ENCODE measurements at regions not wholly inside any gene's neighbourhood (a gene's known extent, or its start where the extent isn't known, plus 50 kb on each side); places are given as distances from the start of the nearest gene placed in this dataset.

GRCh38 chr16:54477714-54478113, 191.1 kb upstream of the IRX3 start:
- no peak for DNase-seq (ENCODE audit: low spot score)

DNA sequence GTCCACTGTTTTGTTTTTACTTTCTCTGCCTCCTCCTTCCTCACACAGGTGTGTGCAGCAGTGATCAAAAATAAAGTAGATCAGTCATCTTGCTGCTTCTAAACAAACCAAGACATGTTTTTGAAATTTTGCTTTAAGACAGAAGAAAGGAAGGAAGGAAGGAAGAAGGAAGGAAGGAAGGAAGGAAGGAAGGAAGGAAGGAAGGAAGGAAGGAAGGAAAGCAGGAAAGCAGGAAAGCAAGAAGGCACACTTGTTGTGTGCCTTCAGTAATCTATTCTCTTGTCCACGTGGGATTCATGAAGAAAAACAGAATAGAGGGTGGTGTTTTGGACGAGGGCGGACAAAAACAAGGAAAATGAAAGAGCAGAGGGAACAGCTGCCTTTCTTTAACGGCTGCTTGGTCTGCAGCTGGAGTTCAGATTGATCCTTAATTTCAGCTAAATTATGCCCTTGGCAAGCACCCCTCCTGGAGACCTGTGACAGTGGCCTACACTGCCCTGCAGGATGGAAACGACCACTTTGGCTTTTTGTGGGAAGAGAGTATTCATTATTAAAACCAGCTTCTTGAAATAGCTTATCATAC, 188.5 kb upstream of the IRX3 start:
- DNase-seq (ENCODE audit: low spot score): no peak

DNA sequence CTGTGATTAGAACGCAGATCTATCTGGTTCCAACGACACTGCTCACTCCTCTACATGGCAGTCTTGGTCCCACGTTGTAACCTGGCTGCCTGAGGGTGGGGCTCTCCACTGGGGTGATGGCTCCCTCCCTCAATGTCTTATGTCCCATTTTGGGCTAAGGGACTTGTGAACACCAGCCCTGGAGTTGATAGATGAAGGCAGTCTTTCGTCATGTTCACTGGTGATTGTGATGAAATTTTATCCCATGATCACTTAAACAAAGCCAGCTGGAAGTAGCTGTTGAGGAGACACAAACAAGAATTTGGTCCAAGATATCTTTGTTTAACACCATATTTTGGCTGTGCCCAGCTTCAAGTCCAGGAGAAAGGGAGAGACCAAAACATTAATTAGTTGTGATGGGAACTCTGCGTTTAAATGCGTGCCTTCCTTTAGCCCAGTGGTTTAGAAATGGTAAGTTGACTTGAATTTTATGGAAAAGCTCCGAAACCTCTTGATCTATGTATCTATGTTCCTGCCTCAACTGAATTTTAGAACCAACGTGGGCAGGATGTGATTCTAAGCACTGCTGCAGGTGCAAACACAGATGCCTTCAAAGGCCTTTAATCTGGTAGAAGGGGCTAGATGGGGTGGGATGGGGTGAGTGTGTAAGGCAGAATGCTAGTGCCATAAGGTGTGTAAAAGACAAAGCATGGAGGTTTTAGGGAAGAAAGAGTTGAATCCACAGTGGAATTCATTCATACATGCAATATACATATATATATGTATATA, 186.8 kb upstream of the IRX3 start:
- no peak for DNase-seq (ENCODE audit: low spot score)

GRCh38 chr16:54467398-54467797, 180.8 kb upstream of the IRX3 start:
- DNase-seq (ENCODE audit: low spot score): no peak

DNA sequence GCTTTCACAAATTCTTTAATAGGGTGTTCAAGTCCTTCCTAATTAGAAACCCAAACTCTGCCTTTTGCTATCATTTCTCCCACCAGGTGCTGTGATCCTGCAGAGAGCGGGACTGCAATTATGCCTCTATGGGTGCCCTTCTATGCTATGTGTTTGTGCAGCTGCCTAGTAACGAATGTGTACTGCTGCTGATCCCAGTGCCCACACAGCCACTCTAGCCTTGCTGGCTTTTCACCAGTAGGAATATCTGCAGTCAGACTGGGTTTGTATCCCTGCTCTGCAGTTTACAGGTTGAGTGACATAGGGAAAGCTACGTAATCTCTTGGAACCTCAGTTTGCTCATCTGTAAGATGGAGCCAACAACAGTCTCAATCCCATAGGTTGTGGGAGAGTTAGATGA, 179.6 kb upstream of the IRX3 start:
- DNase-seq (ENCODE audit: low spot score): no peak

DNA sequence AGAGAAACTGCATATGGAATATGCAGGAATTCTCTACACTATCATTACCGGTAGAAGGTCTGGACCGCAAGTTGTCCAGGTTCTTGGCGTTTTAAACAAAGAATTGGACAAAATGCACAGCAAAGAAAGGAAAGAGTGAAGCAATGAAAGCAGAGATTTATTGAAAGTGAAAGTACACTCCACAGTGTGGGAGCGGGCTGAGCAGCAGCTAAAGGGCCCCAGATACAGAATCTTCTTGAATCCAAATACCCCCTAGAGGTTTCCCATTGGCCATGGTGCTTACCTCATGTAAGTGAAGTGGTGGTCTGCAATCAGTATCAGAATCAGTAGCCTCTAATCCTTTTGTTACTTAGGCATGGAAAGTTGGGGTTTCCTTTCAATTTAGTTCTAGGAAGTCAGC, 178.5 kb upstream of the IRX3 start:
- DNase-seq (ENCODE audit: low spot score): no peak

DNA sequence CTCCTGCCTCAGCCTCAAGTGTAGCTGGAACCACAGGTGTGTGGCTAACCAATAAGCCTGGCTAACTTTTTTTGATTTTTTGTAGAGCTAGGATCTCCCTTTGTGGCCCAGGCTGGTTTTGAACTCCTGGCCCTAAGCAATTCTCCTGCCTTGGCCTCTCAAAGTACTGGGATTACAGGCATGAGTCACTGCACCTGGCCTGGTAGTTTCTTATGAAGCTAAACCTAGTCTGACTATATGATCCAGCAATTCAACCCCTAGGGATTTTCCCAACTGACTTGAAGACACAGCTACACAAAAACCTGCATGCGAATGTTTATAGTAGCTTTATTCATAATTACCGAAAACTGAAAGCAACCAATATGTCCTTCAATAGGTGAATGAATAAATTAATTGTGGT, 176.2 kb upstream of the IRX3 start:
- DNase-seq (ENCODE audit: low spot score): no peak

- peak; percentile 66 for DNase-seq (ENCODE audit: low spot score)
Observed at GRCh38 chr16:54462151-54462651, 175.6 kb upstream of the IRX3 start.

DNA sequence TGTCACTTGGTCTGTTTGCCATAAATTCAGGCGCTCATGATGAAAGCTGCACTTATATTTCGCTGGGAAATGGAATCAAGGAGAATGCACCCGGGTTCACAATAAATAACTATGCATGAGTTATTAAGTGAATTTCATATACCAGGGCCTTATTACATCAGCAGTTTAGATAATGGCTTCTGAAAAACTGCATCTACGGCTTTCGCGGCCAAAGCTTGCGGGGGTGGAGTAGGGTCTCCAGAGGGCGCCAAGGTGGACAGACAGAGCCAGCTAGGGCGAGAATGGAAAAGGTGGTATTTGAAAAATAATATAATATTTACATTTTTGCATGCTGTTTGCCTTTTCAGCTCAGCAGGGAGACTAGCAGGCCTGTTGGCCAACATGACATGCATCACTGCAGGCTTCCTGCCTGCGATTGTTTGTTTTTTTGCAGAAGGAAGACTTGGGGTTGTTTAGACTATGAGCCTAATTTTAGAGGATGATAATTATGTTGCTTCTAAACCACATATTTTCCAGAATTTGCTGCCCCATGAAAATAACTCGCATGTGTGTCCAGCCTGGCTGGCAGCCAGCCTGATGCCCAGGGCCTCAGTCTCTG, 173.8 kb upstream of the IRX3 start:
- DNase-seq (ENCODE audit: low spot score): peak; percentile 27

DNA sequence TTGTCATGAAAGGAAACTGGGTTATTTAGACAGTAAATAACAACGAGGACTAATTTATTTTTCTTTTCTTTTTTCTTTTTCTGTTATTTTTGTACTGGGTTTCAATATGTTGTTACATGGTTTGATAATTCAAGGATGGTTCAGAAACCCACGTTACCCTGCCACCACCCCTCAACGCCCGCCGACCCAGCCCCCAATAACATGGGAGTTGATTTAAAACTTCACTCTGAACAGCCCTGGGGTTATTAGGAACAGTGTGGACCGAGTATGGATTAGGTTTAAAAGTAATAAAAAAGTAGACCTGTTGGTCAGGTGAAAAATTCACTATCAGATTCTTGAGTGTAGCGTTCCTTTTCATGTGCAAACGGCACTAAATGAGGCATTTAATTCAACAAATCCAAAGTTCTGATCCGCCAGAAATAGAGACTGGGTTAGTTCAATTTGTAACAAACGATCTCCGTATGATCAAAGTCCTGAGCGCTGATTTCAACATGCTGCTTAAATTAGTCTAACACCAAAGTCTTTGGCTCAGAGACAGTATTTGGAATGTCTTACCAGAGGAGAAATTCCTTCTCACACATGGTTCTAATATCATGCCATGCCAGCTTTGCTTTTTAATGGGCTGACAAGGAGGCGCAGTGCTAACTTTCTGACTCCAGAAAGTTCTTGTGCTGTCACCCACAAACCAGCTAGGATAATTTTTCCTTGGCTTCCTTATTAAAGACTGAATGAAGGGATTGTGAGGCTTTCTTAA, 173.1 kb upstream of the IRX3 start:
- peak; percentile 79 for DNase-seq (ENCODE audit: low spot score)

DNA sequence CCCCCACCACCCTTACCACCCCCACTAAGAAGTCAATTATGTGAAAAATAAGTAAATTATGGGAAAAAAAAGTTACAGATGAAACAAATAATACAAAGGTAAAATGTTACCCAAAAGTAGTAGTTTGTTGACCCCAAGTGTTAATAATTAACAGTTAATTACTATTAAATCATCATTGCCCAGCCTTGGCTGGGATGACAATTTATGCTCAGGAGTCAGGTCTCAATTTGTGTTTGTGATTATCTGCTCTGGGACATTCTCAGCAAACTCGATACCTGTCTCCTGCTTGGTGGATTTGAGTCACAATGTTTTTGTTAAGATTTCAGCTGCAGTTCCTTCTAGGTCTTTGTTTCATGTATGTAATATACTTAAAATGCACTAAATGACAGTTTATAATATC, 172.3 kb upstream of the IRX3 start:
- DNase-seq (ENCODE audit: low spot score): no peak

DNA sequence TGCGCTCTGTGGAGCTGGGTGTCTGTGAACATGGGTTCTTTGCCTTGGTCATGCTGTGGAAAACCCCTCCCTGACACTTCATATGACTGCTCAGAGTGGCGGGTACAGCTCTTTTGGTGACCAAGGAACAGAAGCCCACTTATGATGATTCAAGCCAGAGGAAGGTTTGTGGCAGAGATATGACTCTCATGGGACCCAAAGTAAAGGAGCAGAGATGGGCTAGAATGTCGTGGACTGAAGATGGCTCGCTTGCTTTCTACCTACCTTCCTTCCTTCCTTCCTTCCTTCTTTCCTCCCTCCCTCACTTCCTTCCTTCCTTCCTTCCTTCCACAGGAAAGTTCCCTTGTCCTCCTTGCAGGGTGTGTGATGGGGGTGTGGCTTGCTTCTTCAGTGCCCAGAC, 169.7 kb upstream of the IRX3 start:
- no peak for DNase-seq (ENCODE audit: low spot score)

- DNase-seq (ENCODE audit: low spot score): no peak
Observed at GRCh38 chr16:54455030-54455725, 168.6 kb upstream of the IRX3 start.

GRCh38 chr16:54454616-54455015, 168.0 kb upstream of the IRX3 start:
- DNase-seq (ENCODE audit: low spot score): no peak

DNA sequence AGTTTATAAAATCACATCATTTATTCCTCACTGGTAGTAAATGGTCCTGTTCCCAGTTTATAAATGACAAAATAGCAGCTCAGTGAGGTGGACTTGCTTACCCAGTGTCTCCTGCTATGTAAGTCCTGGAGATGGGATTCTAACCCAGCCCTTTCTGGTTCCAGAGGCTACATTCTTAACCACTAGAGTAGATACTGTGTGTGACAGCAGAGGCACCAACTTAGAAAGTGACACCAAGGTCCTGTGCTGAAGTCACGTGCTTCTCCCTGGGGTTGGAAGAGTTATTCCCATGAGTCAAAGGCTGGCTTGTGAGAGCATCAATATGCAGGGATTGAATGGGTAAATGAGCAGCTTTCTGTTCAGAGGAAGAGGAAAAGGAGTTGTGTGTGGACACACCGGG, 167.3 kb upstream of the IRX3 start:
- peak; percentile 20 for DNase-seq (ENCODE audit: low spot score)

GRCh38 chr16:54447576-54448440, 161.2 kb upstream of the IRX3 start:
- peak; percentile 84 for DNase-seq (ENCODE audit: low spot score)

DNA sequence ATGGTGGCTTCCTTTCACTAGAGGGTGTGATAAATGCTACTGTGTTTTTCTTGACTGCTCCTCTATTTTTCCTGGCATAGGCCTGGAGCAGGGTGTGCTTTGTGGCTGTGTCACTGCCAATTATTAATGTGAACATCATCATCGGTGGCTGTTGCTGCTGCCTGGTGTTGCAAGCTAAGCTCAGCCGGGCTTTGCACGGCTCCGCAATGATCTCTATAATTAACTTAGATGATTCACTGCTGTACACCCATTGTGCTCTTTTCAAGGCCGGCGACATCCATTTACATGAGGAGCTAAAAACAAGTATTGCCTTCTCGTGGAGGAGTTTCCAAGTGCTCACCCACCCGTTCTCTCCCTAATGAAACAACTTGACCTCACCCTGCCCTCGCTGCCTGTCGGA, 160.1 kb upstream of the IRX3 start:
- DNase-seq (ENCODE audit: low spot score): peak; percentile 90

DNA sequence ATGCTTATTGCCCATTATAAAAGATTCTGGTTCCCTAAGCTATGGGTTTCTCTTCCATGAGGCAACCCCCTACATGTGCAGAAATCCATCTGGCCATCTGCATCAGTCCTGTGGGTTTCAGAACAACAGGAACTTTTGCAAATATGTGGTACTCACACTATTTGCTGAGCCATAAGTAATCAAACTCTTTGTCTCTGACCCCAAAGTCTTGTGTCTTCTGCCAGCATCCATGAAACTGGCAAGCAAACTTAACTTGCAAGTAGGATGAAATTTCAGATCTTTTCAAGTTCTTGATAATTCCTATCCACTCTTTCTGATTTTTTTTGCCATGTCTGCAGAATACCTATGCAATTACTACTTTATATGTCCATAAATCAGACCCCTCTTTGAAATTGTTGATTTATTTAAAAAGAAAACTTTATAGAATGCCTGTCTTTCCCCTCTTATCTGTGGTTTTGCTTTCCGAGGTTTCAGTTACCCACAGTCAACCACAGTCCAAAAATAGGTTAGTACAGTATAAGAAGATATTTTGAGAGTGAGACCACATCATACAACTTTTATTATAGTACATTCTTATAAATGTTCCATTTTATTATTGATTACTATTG, 158.4 kb upstream of the IRX3 start:
- no peak for DNase-seq (ENCODE audit: low spot score)

DNA sequence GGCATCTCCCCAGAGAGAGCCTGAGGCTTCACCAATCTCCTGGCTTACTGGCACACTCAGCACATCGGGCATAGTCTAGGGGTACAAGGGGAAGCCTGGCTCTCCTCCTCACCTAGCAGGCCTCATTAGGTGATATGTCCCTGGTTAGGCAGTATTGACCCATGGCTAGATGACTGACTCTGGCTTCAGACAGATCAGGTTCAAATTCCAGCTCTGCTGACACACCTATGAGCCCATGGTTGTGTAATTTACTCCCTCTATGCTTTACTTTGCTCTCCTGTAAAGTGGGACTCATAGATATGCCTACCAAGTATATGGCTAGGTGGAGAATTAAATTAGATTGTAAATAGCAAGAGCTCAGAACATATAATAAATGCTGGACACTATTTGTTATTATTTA, 157.3 kb upstream of the IRX3 start:
- DNase-seq (ENCODE audit: low spot score): no peak

DNA sequence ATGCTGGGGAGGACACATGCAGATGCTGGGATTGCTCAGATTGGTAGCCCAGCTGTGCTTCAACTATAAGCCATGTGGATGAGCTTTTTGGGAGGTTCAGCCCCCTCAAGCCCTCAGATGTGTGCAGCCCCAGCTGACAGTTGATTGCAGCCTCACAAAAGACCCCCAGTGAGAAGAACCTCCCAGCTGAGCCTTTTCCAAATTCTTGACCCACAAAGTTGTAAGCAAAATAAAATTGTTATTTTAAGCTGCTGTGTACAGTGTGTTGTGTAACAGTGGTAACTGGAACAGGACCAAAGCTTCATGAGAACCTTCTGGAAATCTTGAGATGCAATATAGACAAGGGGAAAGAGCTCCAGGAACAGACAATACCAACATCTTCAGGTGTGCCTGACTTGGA, 156.8 kb upstream of the IRX3 start:
- DNase-seq (ENCODE audit: low spot score): no peak

GRCh38 chr16:54442864-54443263, 156.3 kb upstream of the IRX3 start:
- no peak for DNase-seq (ENCODE audit: low spot score)

Data from AG08395 (cell line).